SK-N-SH (cell line): ENCODE measurements at regions not wholly inside any gene's neighbourhood (a gene's known extent, or its start where the extent isn't known, plus 50 kb on each side); places are given as distances from the start of the nearest gene placed in this dataset.

ENCODE experiments used
- CTCF ChIA-PET: fragments of 300-600, 350-600 bp; formaldehyde crosslinking; extraction: SDS; loops from one replicate; lab custom pipeline; 2021; lab: Yijun Ruan, JAX
- POLR2A ChIA-PET: fragments of 350-600 bp; sonication (Branson Sonifier 250); formaldehyde crosslinking; extraction: SDS; loops from one replicate; lab custom pipeline; 2020; ENCODE audit warnings: antibody characterized with exemption, inconsistent platforms; lab: Yijun Ruan, JAX
- DNase-seq: peaks from one replicate; pipeline ENCODE4 v3.0.0; 2012
- H2AFZ ChIP-seq: fragments of 200-600 bp; sonication (generic); 2 replicates; pipeline ENCODE4 v1.8.1; 2016; ENCODE audit warnings: antibody characterized with exemption, mild to moderate bottlenecking, low read depth
- H3F3A ChIP-seq: fragments of 200-600 bp; sonication (generic); replicated peaks from 2 replicates; pipeline ENCODE3; 2016; ENCODE audit warnings: antibody characterized with exemption, mild to moderate bottlenecking; ENCODE audit not compliant: insufficient read depth
- H3K27ac ChIP-seq, 2 experiments: fragments of 200-500 bp in 1 of 2; fragments of 200-600 bp in 1 of 2; sonication (Bioruptor generic) in 1 of 2; sonication (generic), shearing (Covaris generic) in 1 of 2; 2 replicates each; pipeline versions ENCODE4 v1.5.1 to v1.6.1; 2014 to 2016; ENCODE audit warnings: low read depth in 2 of 2, inconsistent platforms in 1 of 2, low read length in 1 of 2, mild to moderate bottlenecking in 1 of 2, mixed read lengths in 1 of 2
- H3K27me3 ChIP-seq: fragments of 200-600 bp; sonication (generic), shearing (Covaris generic); 2 replicates; pipeline ENCODE4 v1.6.1; 2016; ENCODE audit warnings: mixed run types; ENCODE audit not compliant: insufficient read depth
- H3K36me3 ChIP-seq, 2 experiments: fragments of 200-500 bp in 1 of 2; fragments of 200-600 bp in 1 of 2; sonication (Bioruptor generic) in 1 of 2; sonication (generic) in 1 of 2; replicated peaks in 1 of 2; 2 replicates each; pipeline versions ENCODE3 to v1.5.1; 2014 to 2016; ENCODE audit warnings: low read length in 1 of 2, mild to moderate bottlenecking in 1 of 2; ENCODE audit not compliant: insufficient read depth in 2 of 2, control insufficient read depth in 1 of 2
- H3K4me1 ChIP-seq, 2 experiments: fragments of 200-500 bp in 1 of 2; fragments of 200-600 bp in 1 of 2; sonication (Bioruptor generic) in 1 of 2; sonication (generic), shearing (Covaris generic) in 1 of 2; 2 replicates each; pipeline versions ENCODE4 v1.5.1 to v1.6.1; 2014 to 2016; ENCODE audit warnings: low read depth in 1 of 2, low read length in 1 of 2, mixed run types in 1 of 2; ENCODE audit not compliant: insufficient read depth in 2 of 2, control insufficient read depth in 1 of 2
- H3K4me2 ChIP-seq: fragments of 200-600 bp; sonication (generic), shearing (Covaris generic); 2 replicates; pipeline ENCODE4 v1.6.1; 2017; ENCODE audit warnings: mixed run types
- H3K4me3 ChIP-seq, 2 experiments: fragments of 200-500 bp in 1 of 2; fragments of 200-600 bp in 1 of 2; sonication (Bioruptor generic) in 1 of 2; sonication (generic), shearing (Covaris generic) in 1 of 2; 2 replicates each; pipeline versions ENCODE4 v1.5.1 to v1.8.1; 2014 to 2016; ENCODE audit warnings: low read depth in 2 of 2, inconsistent platforms in 1 of 2, low read length in 1 of 2, mild to moderate bottlenecking in 1 of 2, mixed read lengths in 1 of 2, moderate library complexity in 1 of 2
- H3K79me2 ChIP-seq: fragments of 200-600 bp; sonication (generic); 2 replicates; pipeline ENCODE4 v1.8.1; 2017; ENCODE audit warnings: mild to moderate bottlenecking; ENCODE audit not compliant: insufficient read depth
- H3K9ac ChIP-seq: fragments of 200-600 bp; sonication (generic); 2 replicates; pipeline ENCODE4 v1.6.1; 2017; ENCODE audit warnings: mixed run types
- H3K9me2 ChIP-seq: fragments of 200-600 bp; sonication (generic); 2 replicates; pipeline ENCODE4 v1.6.1; 2017; ENCODE audit warnings: mixed run types
- H3K9me3 ChIP-seq: fragments of 200-600 bp; sonication (generic); 2 replicates; pipeline ENCODE4 v1.6.1; 2017; ENCODE audit warnings: mixed run types, mild to moderate bottlenecking, moderate library complexity
- H4K20me1 ChIP-seq: fragments of 200-600 bp; sonication (generic); 2 replicates; pipeline ENCODE4 v1.6.1; 2017; ENCODE audit warnings: mild to moderate bottlenecking, mixed run types; ENCODE audit not compliant: insufficient read depth
- ELF1 ChIP-seq: IDR thresholded peaks from 2 replicates; pipeline ENCODE4 v1.4.0; 2012
- EP300 ChIP-seq, 2 experiments: IDR thresholded peaks; 2 replicates each; pipeline versions ENCODE4 v1.4.0 to v1.6.1; 2012; ENCODE audit warnings: borderline replicate concordance in 1 of 2, low read depth in 1 of 2, low read length in 1 of 2
- FOXM1 ChIP-seq: IDR thresholded peaks from 2 replicates; pipeline ENCODE4 v1.4.0; 2012; ENCODE audit warnings: low read depth, mild to moderate bottlenecking
- GABPA ChIP-seq: IDR thresholded peaks from 2 replicates; pipeline ENCODE4 v1.4.0; 2012; ENCODE audit warnings: low read depth, mild to moderate bottlenecking
- GATA2 ChIP-seq: sonication (generic); formaldehyde crosslinking; IDR thresholded peaks from 2 replicates; pipeline ENCODE4 v1.5.0; 2020; ENCODE audit warnings: mild to moderate bottlenecking, missing genetic modification reagents
- IRF3 ChIP-seq: fragments of 150-350 bp; IDR thresholded peaks from 2 replicates; pipeline ENCODE4 v1.6.1; 2016; ENCODE audit warnings: mild to moderate bottlenecking, low read depth, low read length
- JUND ChIP-seq: IDR thresholded peaks from 2 replicates; pipeline ENCODE4 v1.4.0; 2012
- MAX ChIP-seq: IDR thresholded peaks from 2 replicates; pipeline ENCODE4 v1.4.0; 2012; ENCODE audit warnings: low read depth
- MEF2A ChIP-seq: IDR thresholded peaks from 2 replicates; pipeline ENCODE4 v1.4.0; 2012; ENCODE audit warnings: low read depth, borderline replicate concordance
- NFIC ChIP-seq: IDR thresholded peaks from 2 replicates; pipeline ENCODE4 v1.4.0; 2012; ENCODE audit warnings: borderline replicate concordance
- NRF1 ChIP-seq: IDR thresholded peaks from 2 replicates; pipeline ENCODE4 v1.6.1; 2012; ENCODE audit warnings: low read depth, mild to moderate bottlenecking, low read length
- REST ChIP-seq: IDR thresholded peaks from 2 replicates; pipeline ENCODE4 v1.6.1; 2012; ENCODE audit warnings: mild to moderate bottlenecking, low read depth, low read length, moderate library complexity
- RXRA ChIP-seq: IDR thresholded peaks from 2 replicates; pipeline ENCODE4 v1.4.0; 2012; ENCODE audit warnings: low read depth, mild to moderate bottlenecking, borderline replicate concordance
- TAF1 ChIP-seq: IDR thresholded peaks from 2 replicates; pipeline ENCODE4 v1.6.1; 2012; ENCODE audit warnings: low read depth, mild to moderate bottlenecking, low read length, moderate library complexity, borderline replicate concordance
- USF1 ChIP-seq: IDR thresholded peaks from 2 replicates; pipeline ENCODE4 v1.4.0; 2012; ENCODE audit warnings: low read depth, borderline replicate concordance
- USF2 ChIP-seq: fragments of 150-350 bp; IDR thresholded peaks from 2 replicates; pipeline ENCODE4 v1.6.1; 2017; ENCODE audit warnings: antibody characterized with exemption, low read length, low read depth, borderline replicate concordance
- YY1 ChIP-seq: IDR thresholded peaks from 2 replicates; pipeline ENCODE4 v1.4.0; 2012; ENCODE audit warnings: low read depth, mild to moderate bottlenecking
- WGBS: methylation state at CpG from one replicate; pipeline ENCODE4 v1.1.6; 2017; ENCODE audit warnings: low lambda C conversion rate; 5-methylcytosine and 5-hydroxymethylcytosine counted together

- Histone ChIP-seq H4K20me1 (no peaks in the 10 kb centered on the region), H3K9ac (no peak overlapping the region), H3K4me1 (no peaks in the 10 kb centered on the region), H3K36me3 (no peaks in the 10 kb centered on the region), H3K9me3 (no peaks in the 10 kb centered on the region), H3F3A (no peaks in the 10 kb centered on the region), H3K4me3 (no peak overlapping the region), H3K27me3 (no peaks in the 10 kb centered on the region), H2AFZ (no peak overlapping the region), H3K9me2 (no peaks in the 10 kb centered on the region), H3K79me2 (no peaks in the 10 kb centered on the region), H3K4me2 (no peak overlapping the region), H3K27ac (no peak overlapping the region)
- WGBS: 29% methylated on average over 3 of the region's 3 CpGs
- CTCF ChIA-PET: no interaction called here
- no peak for DNase-seq
- POLR2A ChIA-PET: no interaction called here
- TF ChIP-seq IRF3 (no peak), TAF1 (no peak), NRF1 (no peak), GATA2 (CRISPR knock-in tag) (no peak), ELF1 (no peak), USF1 (no peak), USF2 (no peak), EP300 (IDR thresholded peaks at IDR 0.05; ENCODE audit: borderline replicate concordance in 1 of 2, low read depth in 1 of 2, low read length in 1 of 2) (no peak), REST (no peak), MAX (no peak), GABPA (no peak), JUND (no peak), RXRA (no peak), NFIC (no peak), YY1 (no peak), MEF2A (no peak), FOXM1 (no peak)
Observed at GRCh38 chrX:114006664-114007063, 577.2 kb upstream of the HTR2C start.
